ENCODE measurements at regions not wholly inside any gene's neighbourhood (a gene's known extent, or its start where the extent isn't known, plus 50 kb on each side); places are given as distances from the start of the nearest gene placed in this dataset.
"Not testable (repeated sequence)": the region's sequence is repeated elsewhere in the genome, so short reads cannot be mapped to it uniquely, and the experiment has no call there.

DNA sequence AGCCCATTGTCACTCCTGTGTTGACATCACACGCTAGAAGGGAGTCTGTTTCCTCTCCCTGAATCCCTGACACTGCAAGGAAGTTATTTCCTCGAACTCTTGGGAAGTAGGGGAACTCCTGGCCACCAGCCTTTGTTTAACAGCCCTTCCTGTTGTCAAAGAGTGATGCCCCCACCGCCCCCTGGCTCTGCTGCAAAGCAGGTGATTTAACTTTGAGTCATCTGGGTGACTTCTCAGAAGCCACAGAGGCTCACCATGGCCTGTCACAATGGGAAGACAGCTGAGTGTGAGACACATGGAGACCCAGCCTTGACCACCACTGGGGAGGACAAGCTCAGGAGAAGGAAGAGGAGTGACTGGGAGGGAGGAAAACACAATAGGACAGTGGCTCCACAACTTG is 182.8 kb downstream of the PSMG1 start:
- Histone ChIP-seq H4K91ac (ENCODE audit: low read depth, low read length, poor library complexity) (no peak overlapping the region), H3K4me2 (ENCODE audit: insufficient read depth, low read length, poor library complexity, severe bottlenecking) (no peak overlapping the region)
- WGBS, 2 donors (ENCODE audit: extremely low coverage in 2 of 2, insufficient read length in 2 of 2, insufficient replicate concordance in 1 of 2): no CpG with 5 or more reads among the region's 3 CpGs

DNA sequence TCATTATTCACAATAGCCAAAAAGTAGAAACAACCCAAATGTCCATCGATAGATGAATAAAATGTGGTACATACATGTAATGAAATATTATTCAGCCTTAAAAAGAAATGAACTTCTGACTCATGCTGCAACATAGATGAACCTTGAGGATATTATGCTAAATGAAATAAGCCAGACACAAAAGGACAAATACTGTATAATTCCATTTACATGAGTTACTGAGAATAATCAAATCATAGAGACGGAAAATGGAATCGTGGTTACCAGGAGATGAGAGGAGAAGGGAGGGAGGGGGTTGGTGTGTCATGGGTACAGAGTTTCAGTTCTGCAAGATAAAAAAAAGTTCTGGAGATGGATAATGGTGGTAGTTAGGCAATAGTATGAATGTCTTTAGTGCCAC is 184.1 kb downstream of the PSMG1 start:
- Histone ChIP-seq H2BK15ac (ENCODE audit: low read length) (no peak overlapping the region), H3K23ac (ENCODE audit: low read depth, low read length, poor library complexity) (no peak overlapping the region), H3K27me3 (ENCODE audit: control insufficient read depth in 3 of 3, insufficient read depth in 3 of 3, low read depth in 1 of 3, low read length in 3 of 3) (no peaks in the 10 kb centered on the region), H2BK120ac (ENCODE audit: low read depth, low read length) (no peak overlapping the region), H3K9ac (ENCODE audit: low read depth, low read length, poor library complexity) (no peak overlapping the region), H2BK12ac (ENCODE audit: low read length) (no peak overlapping the region), H3K36me3 (replicated peaks in 1 of 2; ENCODE audit: control insufficient read depth in 2 of 2, insufficient read depth in 2 of 2, low read length in 2 of 2) (no peaks in the 10 kb centered on the region), H3K4ac (ENCODE audit: low read length) (no peak overlapping the region), H3K4me2 (ENCODE audit: insufficient read depth, low read length, poor library complexity, severe bottlenecking) (no peak overlapping the region), H3K18ac (ENCODE audit: low read length) (no peak overlapping the region), H3K9me3 (replicated peaks in 1 of 2; ENCODE audit: control insufficient read depth in 2 of 2, insufficient read depth in 1 of 2, low read depth in 1 of 2, low read length in 2 of 2) (no peaks in the 10 kb centered on the region), H4K8ac (ENCODE audit: low read depth, low read length) (no peak overlapping the region), H2AK5ac (ENCODE audit: low read depth, low read length) (no peak overlapping the region), H4K91ac (ENCODE audit: low read depth, low read length, poor library complexity) (no peak overlapping the region), H2BK5ac (ENCODE audit: low read length) (no peak overlapping the region), H3K4me3 (ENCODE audit: low read length in 2 of 2) (no peak overlapping the region), H3K79me1 (ENCODE audit: low read depth, low read length) (no peaks in the 10 kb centered on the region), H3K14ac (ENCODE audit: low read length) (no peak overlapping the region), H2AFZ (ENCODE audit: low read length) (no peak overlapping the region), H3K4me1 (ENCODE audit: control insufficient read depth in 2 of 2, insufficient read depth in 1 of 2, low read depth in 1 of 2, low read length in 2 of 2) (peaks cover 0 to 1% of the 10 kb centered on the region in 2 donors), H3K27ac (replicated peaks; ENCODE audit: low read length) (no peak overlapping the region)
- no peak for DNase-seq (ENCODE audit: low spot score)
- no CpG with 5 or more reads among the region's 3 CpGs for WGBS, 2 donors (ENCODE audit: extremely low coverage in 2 of 2, insufficient read length in 2 of 2, insufficient replicate concordance in 1 of 2)

More for the DNA sequence above, 182.8 kb downstream of the PSMG1 start:
- Histone ChIP-seq H3K79me1 (ENCODE audit: low read depth, low read length) (no peaks in the 10 kb centered on the region), H2BK12ac (ENCODE audit: low read length) (no peak overlapping the region), H2AK5ac (ENCODE audit: low read depth, low read length) (peak overlapping the region; percentile 46), H3K4me3 (ENCODE audit: low read length in 2 of 2) (no peak overlapping the region), H3K9ac (ENCODE audit: low read depth, low read length, poor library complexity) (no peak overlapping the region), H3K23ac (ENCODE audit: low read depth, low read length, poor library complexity) (no peak overlapping the region), H3K14ac (ENCODE audit: low read length) (no peak overlapping the region), H4K8ac (ENCODE audit: low read depth, low read length) (no peak overlapping the region), H2BK15ac (ENCODE audit: low read length) (no peak overlapping the region), H3K4me1 (ENCODE audit: control insufficient read depth in 2 of 2, insufficient read depth in 1 of 2, low read depth in 1 of 2, low read length in 2 of 2) (peaks cover 5 to 7% of the 10 kb centered on the region in 2 donors), H3K27me3 (ENCODE audit: control insufficient read depth in 3 of 3, insufficient read depth in 3 of 3, low read depth in 1 of 3, low read length in 3 of 3) (no peaks in the 10 kb centered on the region), H3K36me3 (replicated peaks in 1 of 2; ENCODE audit: control insufficient read depth in 2 of 2, insufficient read depth in 2 of 2, low read length in 2 of 2) (no peaks in the 10 kb centered on the region), H3K18ac (ENCODE audit: low read length) (no peak overlapping the region), H2AFZ (ENCODE audit: low read length) (no peak overlapping the region), H3K27ac (replicated peaks; ENCODE audit: low read length) (no peak overlapping the region), H3K9me3 (replicated peaks in 1 of 2; ENCODE audit: control insufficient read depth in 2 of 2, insufficient read depth in 1 of 2, low read depth in 1 of 2, low read length in 2 of 2) (no peaks in the 10 kb centered on the region), H3K4ac (ENCODE audit: low read length) (no peak overlapping the region), H2BK120ac (ENCODE audit: low read depth, low read length) (no peak overlapping the region), H2BK5ac (ENCODE audit: low read length) (no peak overlapping the region)
- DNase-seq (ENCODE audit: low spot score): no peak

DNA sequence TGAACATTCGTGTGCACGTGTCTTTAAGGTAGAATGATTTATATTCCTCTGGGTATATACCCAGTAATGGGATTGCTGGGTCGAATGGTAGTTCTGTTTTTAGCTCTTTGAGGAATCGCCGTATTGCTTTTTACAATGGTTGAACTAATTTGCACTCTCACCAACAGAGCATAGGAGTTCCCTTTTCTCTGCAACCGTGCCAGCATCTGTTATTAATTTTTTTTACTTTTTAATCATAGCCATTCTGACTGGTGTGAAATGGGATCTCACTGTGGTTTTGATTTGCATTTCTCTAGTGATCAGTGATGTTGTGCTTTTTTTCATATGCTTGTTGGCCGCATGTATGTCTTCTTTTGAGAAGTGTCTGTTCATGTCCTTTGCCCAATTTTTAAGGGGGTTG is 185.0 kb downstream of the PSMG1 start:
- H3K27me3 ChIP-seq (ENCODE audit: control insufficient read depth in 3 of 3, insufficient read depth in 3 of 3, low read depth in 1 of 3, low read length in 3 of 3); H3K4ac ChIP-seq (ENCODE audit: low read length); H3K36me3 ChIP-seq (replicated peaks in 1 of 2; ENCODE audit: control insufficient read depth in 2 of 2, insufficient read depth in 2 of 2, low read length in 2 of 2); H3K9ac ChIP-seq (ENCODE audit: low read depth, low read length, poor library complexity); H2AK5ac ChIP-seq (ENCODE audit: low read depth, low read length); H2BK15ac ChIP-seq (ENCODE audit: low read length); H2BK5ac ChIP-seq (ENCODE audit: low read length); H3K79me1 ChIP-seq (ENCODE audit: low read depth, low read length); H3K23ac ChIP-seq (ENCODE audit: low read depth, low read length, poor library complexity); H4K8ac ChIP-seq (ENCODE audit: low read depth, low read length); DNase-seq (ENCODE audit: low spot score); H3K4me2 ChIP-seq (ENCODE audit: insufficient read depth, low read length, poor library complexity, severe bottlenecking); H3K4me1 ChIP-seq (ENCODE audit: control insufficient read depth in 2 of 2, insufficient read depth in 1 of 2, low read depth in 1 of 2, low read length in 2 of 2); H4K91ac ChIP-seq (ENCODE audit: low read depth, low read length, poor library complexity); H2AFZ ChIP-seq (ENCODE audit: low read length); H3K9me3 ChIP-seq (replicated peaks in 1 of 2; ENCODE audit: control insufficient read depth in 2 of 2, insufficient read depth in 1 of 2, low read depth in 1 of 2, low read length in 2 of 2); H3K27ac ChIP-seq (replicated peaks; ENCODE audit: low read length); H2BK120ac ChIP-seq (ENCODE audit: low read depth, low read length); H3K18ac ChIP-seq (ENCODE audit: low read length); H3K14ac ChIP-seq (ENCODE audit: low read length); H3K4me3 ChIP-seq (ENCODE audit: low read length in 2 of 2); H2BK12ac ChIP-seq (ENCODE audit: low read length): not testable (repeated sequence)
- WGBS, 2 donors (ENCODE audit: extremely low coverage in 2 of 2, insufficient read length in 2 of 2, insufficient replicate concordance in 1 of 2): no CpG with 5 or more reads among the region's 7 CpGs

DNA sequence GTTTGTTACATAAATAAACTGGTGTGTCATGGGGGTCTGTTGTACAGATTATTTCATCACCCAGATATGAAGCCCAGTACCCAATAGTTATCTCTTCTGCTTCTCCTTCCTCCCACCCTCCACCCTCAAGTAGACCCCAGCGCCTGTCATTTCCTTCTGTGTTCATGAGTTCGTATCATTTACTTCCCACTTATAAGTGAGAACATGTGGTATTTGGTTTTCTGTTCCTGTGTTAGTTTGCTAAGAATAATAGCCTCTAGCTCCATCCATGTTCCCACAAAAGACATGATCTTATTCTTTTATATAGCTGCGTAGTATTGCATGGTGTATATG is 185.4 kb downstream of the PSMG1 start:
- not testable (repeated sequence) for H3K27ac ChIP-seq (replicated peaks; ENCODE audit: low read length); H3K79me1 ChIP-seq (ENCODE audit: low read depth, low read length); H2BK5ac ChIP-seq (ENCODE audit: low read length); H2AFZ ChIP-seq (ENCODE audit: low read length); H3K4ac ChIP-seq (ENCODE audit: low read length); H4K8ac ChIP-seq (ENCODE audit: low read depth, low read length); H3K4me2 ChIP-seq (ENCODE audit: insufficient read depth, low read length, poor library complexity, severe bottlenecking); H3K36me3 ChIP-seq (replicated peaks in 1 of 2; ENCODE audit: control insufficient read depth in 2 of 2, insufficient read depth in 2 of 2, low read length in 2 of 2); H2BK120ac ChIP-seq (ENCODE audit: low read depth, low read length); H3K18ac ChIP-seq (ENCODE audit: low read length); H3K14ac ChIP-seq (ENCODE audit: low read length); H3K9me3 ChIP-seq (replicated peaks in 1 of 2; ENCODE audit: control insufficient read depth in 2 of 2, insufficient read depth in 1 of 2, low read depth in 1 of 2, low read length in 2 of 2); H4K91ac ChIP-seq (ENCODE audit: low read depth, low read length, poor library complexity); DNase-seq (ENCODE audit: low spot score); H3K4me3 ChIP-seq (ENCODE audit: low read length in 2 of 2); H3K4me1 ChIP-seq (ENCODE audit: control insufficient read depth in 2 of 2, insufficient read depth in 1 of 2, low read depth in 1 of 2, low read length in 2 of 2); H2BK15ac ChIP-seq (ENCODE audit: low read length); H2BK12ac ChIP-seq (ENCODE audit: low read length); H2AK5ac ChIP-seq (ENCODE audit: low read depth, low read length); H3K23ac ChIP-seq (ENCODE audit: low read depth, low read length, poor library complexity); H3K9ac ChIP-seq (ENCODE audit: low read depth, low read length, poor library complexity); H3K27me3 ChIP-seq (ENCODE audit: control insufficient read depth in 3 of 3, insufficient read depth in 3 of 3, low read depth in 1 of 3, low read length in 3 of 3)
- WGBS, 2 donors (ENCODE audit: extremely low coverage in 2 of 2, insufficient read length in 2 of 2, insufficient replicate concordance in 1 of 2): no CpG with 5 or more reads among the region's 3 CpGs
